Panc1 (cell line): ENCODE measurements at regions not wholly inside any gene's neighbourhood (a gene's known extent, or its start where the extent isn't known, plus 50 kb on each side); places are given as distances from the start of the nearest gene placed in this dataset.

Experiments
- CTCF ChIP-seq: fragments of 450-650 bp; IDR thresholded peaks from 2 replicates; pipeline ENCODE4 v1.5.1; 2017; ENCODE audit warnings: mild to moderate bottlenecking
- POLR2AphosphoS5 ChIP-seq: IDR thresholded peaks from 2 replicates; pipeline ENCODE4 v1.6.1; 2012; ENCODE audit warnings: mild to moderate bottlenecking, low read depth, low read length, moderate library complexity
- REST ChIP-seq, 2 experiments: IDR thresholded peaks; 2 replicates each; pipeline ENCODE4 v1.6.1; 2011 to 2012; ENCODE audit warnings: low read depth in 2 of 2, control low read depth in 1 of 2, low read length in 1 of 2, mild to moderate bottlenecking in 1 of 2, moderate library complexity in 1 of 2; ENCODE audit not compliant: insufficient read depth in 1 of 2
- TCF7L2 ChIP-seq: IDR thresholded peaks from 2 replicates; pipeline ENCODE4 v1.6.1; 2011; ENCODE audit warnings: mild to moderate bottlenecking, low read depth, low read length, inconsistent platforms

GRCh38 chr4:3878678-3879077, 112.5 kb downstream of the ADRA2C start:
- TF ChIP-seq CTCF = no peak
- TF ChIP-seq POLR2AphosphoS5 = no peak
- TF ChIP-seq TCF7L2 = no peak
- no peak for TF ChIP-seq REST (IDR thresholded peaks at IDR 0.05; ENCODE audit: insufficient read depth in 1 of 2, low read depth in 2 of 2, low read length in 1 of 2)
